ENCODE measurements at regions not wholly inside any gene's neighbourhood (a gene's known extent, or its start where the extent isn't known, plus 50 kb on each side); places are given as distances from the start of the nearest gene placed in this dataset.

- DNase-seq (ENCODE audit: low read depth in 4 of 4, low spot score in 3 of 4): no peak
Measured at GRCh38 chr1:228913626-228914414, 178.5 kb downstream of the RHOU start.

- DNase-seq (ENCODE audit: low read depth in 4 of 4, low spot score in 3 of 4): no peak
Measured at GRCh38 chr1:228914700-228915099, 179.4 kb downstream of the RHOU start.

- DNase-seq (ENCODE audit: low read depth in 4 of 4, low spot score in 3 of 4): no peak
Measured at GRCh38 chr1:228917342-228917741, 182.1 kb downstream of the RHOU start.

DNA sequence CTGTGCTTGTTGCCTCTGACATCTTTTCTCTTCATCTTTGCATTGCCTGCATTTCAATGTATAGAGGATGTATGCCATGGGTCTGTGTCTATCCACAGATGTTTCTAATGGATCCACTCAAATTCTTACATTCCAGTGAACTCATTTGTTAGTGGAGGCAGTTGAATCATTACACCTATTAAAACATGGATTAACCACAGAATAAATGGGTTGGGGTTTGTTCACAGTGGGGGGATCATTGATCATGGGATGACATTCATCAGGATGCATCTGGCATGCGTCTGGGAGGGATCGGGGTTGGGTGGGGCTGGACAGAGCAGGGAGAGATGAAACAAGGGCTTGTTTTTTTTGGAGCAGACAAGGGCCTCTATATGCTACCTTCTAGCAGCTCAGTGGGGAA is 182.5 kb downstream of the RHOU start:
- no peak for DNase-seq (ENCODE audit: low read depth in 4 of 4, low spot score in 3 of 4)

DNA sequence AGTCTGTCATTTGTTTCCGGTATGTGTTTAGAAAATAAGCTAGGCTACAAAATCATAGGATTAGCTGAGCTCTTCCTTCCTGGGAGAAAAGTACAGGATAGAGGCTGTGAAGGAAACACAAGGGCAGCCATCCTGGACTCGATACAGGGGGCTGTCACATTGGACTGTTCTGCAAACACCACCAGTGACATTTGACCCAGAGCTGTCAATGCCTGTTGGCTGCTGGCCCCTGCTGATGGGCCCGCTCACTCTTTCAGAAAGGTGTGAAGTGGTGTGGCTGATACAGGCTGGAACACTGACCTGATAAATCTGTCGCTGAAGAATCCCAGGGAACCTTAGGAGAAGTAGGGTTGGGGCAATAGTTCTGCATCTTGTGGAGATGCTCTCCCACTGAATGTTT is 183.1 kb downstream of the RHOU start:
- no peak for DNase-seq (ENCODE audit: low read depth in 4 of 4, low spot score in 3 of 4)

DNA sequence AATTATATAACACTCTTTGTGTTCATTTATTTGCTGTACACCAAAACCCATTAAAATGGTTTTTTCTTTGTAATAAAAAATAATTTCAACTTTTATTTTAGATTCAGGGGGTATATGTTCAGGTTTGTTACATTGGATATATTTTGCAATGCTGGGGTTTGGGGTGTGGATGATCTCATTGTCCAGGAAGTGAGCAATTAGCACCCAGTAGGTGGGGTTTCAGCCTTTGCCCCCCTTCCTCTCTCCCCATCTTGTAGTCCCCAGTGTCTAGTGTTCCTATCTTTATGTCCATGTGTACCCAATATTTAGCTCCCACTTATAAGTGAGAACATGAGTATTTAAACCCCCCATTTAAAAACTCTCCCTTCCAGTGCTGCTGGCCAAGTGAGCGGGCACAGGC is 184.6 kb downstream of the RHOU start:
- no peak for DNase-seq (ENCODE audit: low read depth in 4 of 4, low spot score in 3 of 4)

DNA sequence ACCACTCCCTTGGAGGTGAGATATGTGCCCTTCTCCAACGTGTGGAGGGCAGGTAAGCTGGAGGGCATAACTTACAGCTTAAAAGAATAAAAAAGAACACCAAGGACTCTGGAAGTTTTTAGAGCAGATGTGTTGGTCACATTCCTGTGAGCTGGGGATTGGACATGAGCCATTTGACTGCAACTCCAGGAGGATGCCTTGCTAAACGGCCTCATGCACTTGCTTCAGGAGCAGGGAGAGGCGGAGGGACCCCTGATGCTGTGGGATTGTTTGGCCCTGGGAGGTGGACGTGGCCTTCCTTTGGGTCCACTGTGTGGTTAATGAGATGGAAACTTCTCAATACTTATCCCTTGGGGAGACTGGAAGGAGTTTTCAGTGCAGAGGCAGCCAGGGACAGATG is 185.6 kb downstream of the RHOU start:
- DNase-seq (ENCODE audit: low read depth in 4 of 4, low spot score in 3 of 4): no peak

- no peak for DNase-seq (ENCODE audit: low read depth in 4 of 4, low spot score in 3 of 4)
Measured at GRCh38 chr1:228921481-228921880, 186.2 kb downstream of the RHOU start.

GRCh38 chr1:228922722-228923376 is 187.6 kb downstream of the RHOU start:
- no peak for DNase-seq (ENCODE audit: low read depth in 4 of 4, low spot score in 3 of 4)

GRCh38 chr1:228923973-228924686 is 188.9 kb downstream of the RHOU start:
- no peak for DNase-seq (ENCODE audit: low read depth in 4 of 4, low spot score in 3 of 4)

DNA sequence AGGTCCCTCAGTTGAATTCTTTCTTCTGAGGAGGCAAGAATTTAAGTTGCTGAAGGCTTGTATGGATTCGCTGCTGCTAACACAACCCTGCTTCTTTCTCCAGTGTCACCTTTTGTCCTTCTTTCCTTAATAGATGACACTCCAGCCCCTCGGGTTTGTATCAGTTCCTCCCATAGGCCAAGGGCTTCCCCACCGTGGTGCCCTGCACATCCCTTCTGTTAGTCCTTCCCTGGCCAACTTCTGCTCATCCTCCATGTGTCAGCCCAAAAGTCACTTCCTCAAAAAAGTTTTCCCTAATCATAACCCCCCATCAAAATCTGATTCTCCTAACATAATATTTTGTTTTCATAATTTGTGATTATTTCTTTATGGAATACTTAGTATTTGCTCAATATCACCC is 190.4 kb downstream of the RHOU start:
- DNase-seq (ENCODE audit: low read depth in 4 of 4, low spot score in 3 of 4): no peak

DNA sequence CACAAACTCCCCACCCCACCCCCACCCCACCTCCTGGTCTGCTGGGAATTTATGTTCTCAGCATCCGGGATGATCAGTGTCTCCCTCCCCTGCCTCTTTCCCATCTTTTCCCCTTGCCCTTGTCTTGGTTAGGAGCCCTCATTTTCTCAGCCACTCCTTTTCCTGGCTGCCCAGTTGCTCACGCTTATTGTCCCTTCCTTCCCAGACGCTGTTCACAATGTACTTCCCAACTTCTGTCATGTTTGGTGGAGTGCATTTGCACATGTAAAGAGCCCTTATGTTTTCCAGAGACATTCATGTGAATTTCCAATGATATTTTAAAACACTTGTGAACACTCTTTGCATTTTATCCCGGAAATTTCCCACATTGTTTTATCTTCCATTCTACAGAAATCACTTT is 192.1 kb downstream of the RHOU start:
- DNase-seq (ENCODE audit: low read depth in 4 of 4, low spot score in 3 of 4): no peak

DNA sequence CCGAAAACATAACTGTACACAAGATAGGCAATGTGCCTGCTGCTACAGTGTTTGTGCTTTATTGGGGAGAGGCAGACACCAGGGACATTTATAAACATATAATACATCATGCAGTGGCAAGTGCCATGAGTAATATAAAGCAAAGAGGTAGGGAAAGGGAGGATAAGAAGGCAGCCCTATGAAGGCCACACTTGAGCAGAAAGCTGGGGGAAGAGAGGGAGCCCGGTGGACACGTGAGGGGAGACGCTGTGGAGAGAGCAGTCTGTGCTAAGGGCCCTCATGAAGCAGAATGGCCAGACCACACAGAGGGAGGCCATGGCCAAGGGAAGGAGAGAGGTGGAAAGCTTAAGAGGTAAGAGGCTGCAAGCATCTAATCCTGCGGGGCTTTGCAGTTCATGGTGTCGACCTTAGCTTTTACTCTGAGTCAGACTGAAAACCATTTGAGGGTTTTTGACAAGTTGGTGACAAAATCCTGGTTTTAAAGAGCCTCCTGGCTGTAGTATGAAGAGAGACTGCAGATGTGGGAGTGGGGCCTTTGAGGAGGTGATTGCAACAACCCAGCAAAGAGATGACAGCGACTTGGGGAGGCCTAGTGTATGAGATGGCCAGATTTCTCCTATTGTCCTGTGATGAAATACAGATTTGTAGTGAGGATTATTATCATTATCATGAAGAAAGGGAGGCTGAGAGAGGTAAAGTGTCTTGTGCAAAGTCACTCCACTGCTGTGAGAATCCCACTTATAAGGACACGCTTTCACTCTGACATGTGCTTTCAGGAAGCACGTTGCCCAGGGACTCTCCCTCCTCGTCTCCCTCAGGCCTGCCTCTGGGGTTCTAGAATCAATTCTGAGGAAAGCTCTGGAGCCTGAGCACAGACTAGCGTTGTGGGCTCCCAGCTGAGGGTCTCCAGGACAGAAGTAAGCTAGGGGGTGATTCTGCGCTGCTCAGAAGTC is 192.9 kb downstream of the RHOU start:
- no peak for DNase-seq (ENCODE audit: low read depth in 4 of 4, low spot score in 3 of 4)

GRCh38 chr1:228929476-228930027 is 194.3 kb downstream of the RHOU start:
- no peak for DNase-seq (ENCODE audit: low read depth in 4 of 4, low spot score in 3 of 4)

DNA sequence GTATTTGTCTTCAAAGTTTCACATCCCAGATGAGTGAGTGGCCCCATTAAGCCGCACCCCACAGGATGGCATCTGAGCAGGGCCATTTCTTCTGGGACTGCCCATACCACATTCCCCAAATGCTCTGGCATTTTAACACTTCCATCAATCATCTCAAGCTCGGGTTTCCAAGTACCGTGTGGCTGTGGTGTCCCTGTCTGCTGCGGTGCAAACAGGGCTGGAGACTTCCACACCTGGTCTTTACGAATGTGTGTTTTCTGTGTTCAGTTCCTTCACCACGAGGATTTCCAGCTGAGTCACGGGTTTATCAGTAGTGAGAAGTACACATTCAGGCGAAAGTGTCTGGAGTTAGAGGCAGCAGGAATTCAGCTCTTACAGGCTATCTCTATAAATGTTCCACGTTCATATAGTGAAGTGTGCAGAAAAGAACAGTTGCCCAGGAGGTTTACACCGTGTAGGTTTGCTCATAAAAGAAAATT is 195.2 kb downstream of the RHOU start:
- DNase-seq (ENCODE audit: low read depth in 4 of 4, low spot score in 3 of 4): no peak

GRCh38 chr1:228933753-228934152 is 198.5 kb downstream of the RHOU start:
- no peak for DNase-seq (ENCODE audit: low read depth in 4 of 4, low spot score in 3 of 4)

GRCh38 chr1:228935198-228935663 is 200.0 kb downstream of the RHOU start:
- DNase-seq (ENCODE audit: low read depth in 4 of 4, low spot score in 3 of 4): no peak

- DNase-seq (ENCODE audit: low read depth in 4 of 4, low spot score in 3 of 4): peak in 1 of 4 donors; percentile 20
Measured at GRCh38 chr1:228935855-228936727, 200.8 kb downstream of the RHOU start.

DNA sequence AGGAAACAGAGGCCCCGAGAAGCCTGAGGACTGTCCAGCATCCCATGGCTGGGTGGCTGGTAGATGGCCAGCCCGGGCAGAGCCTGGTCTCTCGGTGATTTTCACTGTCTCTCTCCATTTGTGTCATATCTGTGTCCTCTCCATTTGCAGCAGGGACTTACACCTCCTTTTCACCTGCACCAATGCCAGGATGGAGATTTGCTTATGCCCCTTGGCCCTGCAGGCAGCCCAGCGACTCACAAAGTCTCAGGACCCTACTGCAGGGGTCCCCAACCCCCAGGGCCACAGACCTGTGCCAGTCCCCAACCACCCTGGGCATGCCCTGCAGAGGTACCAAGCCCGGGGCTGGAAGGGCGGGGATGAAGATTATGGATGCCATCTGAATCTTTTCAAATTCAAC is 201.6 kb downstream of the RHOU start:
- no peak for DNase-seq (ENCODE audit: low read depth in 4 of 4, low spot score in 3 of 4)

Measured in right renal pelvis (tissue), 4 donors.